IPS-15b (cell line): ENCODE measurements at regions not wholly inside any gene's neighbourhood (a gene's known extent, or its start where the extent isn't known, plus 50 kb on each side); places are given as distances from the start of the nearest gene placed in this dataset.
"Not testable (repeated sequence)": the region's sequence is repeated elsewhere in the genome, so short reads cannot be mapped to it uniquely, and the experiment has no call there.

ENCODE experiments used
- H3K27me3 ChIP-seq: one replicate; pipeline ENCODE4 v1.6.1; 2013; ENCODE audit warnings: low read length; ENCODE audit not compliant: control insufficient read depth, insufficient read depth
- H3K36me3 ChIP-seq: one replicate; pipeline ENCODE4 v1.6.1; 2013; ENCODE audit warnings: low read length; ENCODE audit not compliant: control insufficient read depth, insufficient read depth
- H3K4me1 ChIP-seq: one replicate; pipeline ENCODE4 v1.6.1; 2013; ENCODE audit warnings: mild to moderate bottlenecking, low read length; ENCODE audit not compliant: control insufficient read depth, insufficient read depth
- H3K4me3 ChIP-seq: one replicate; pipeline ENCODE4 v1.5.1; 2013; ENCODE audit warnings: low read depth, low read length
- H3K9ac ChIP-seq: one replicate; pipeline ENCODE4 v1.6.1; 2013; ENCODE audit warnings: low read depth, mild to moderate bottlenecking, low read length
- H3K9me3 ChIP-seq: one replicate; pipeline ENCODE4 v1.6.1; 2013; ENCODE audit warnings: mild to moderate bottlenecking, low read length; ENCODE audit not compliant: control insufficient read depth, insufficient read depth

GRCh38 chr3:127419182-127419581, 131.3 kb upstream of the PRR20G start:
- H3K27me3 ChIP-seq = no peaks in the 10 kb centered on the region

GRCh38 chr3:127418560-127419147, 130.8 kb upstream of the PRR20G start:
- no peak overlapping the region for H3K4me3 ChIP-seq
- H3K27me3 ChIP-seq = no peaks in the 10 kb centered on the region
- H3K9me3 ChIP-seq = no peaks in the 10 kb centered on the region
- no peak overlapping the region for H3K9ac ChIP-seq
- H3K4me1 ChIP-seq = peaks cover 2% of the 10 kb centered on the region
- no peaks in the 10 kb centered on the region for H3K36me3 ChIP-seq

More at GRCh38 chr3:127419182-127419581, 131.3 kb upstream of the PRR20G start:
- H3K4me3 ChIP-seq = no peak overlapping the region
- H3K36me3 ChIP-seq = no peaks in the 10 kb centered on the region
- H3K9ac ChIP-seq = no peak overlapping the region
- peaks cover 2% of the 10 kb centered on the region for H3K4me1 ChIP-seq
- no peaks in the 10 kb centered on the region for H3K9me3 ChIP-seq

GRCh38 chr3:127417709-127418559, 130.1 kb upstream of the PRR20G start:
- Histone ChIP-seq H3K4me1 (peaks cover 2% of the 10 kb centered on the region), H3K9me3 (no peaks in the 10 kb centered on the region), H3K9ac (no peak overlapping the region), H3K4me3 (no peak overlapping the region), H3K27me3 (peaks cover 1% of the 10 kb centered on the region), H3K36me3 (no peaks in the 10 kb centered on the region)

- no peak overlapping the region for H3K9ac ChIP-seq
- no peaks in the 10 kb centered on the region for H3K9me3 ChIP-seq
- no peak overlapping the region for H3K4me3 ChIP-seq
- H3K4me1 ChIP-seq = peaks cover 8% of the 10 kb centered on the region
- H3K36me3 ChIP-seq = no peaks in the 10 kb centered on the region
- peaks cover 2% of the 10 kb centered on the region for H3K27me3 ChIP-seq
Observed at GRCh38 chr3:127413871-127414270, 126.0 kb upstream of the PRR20G start.

GRCh38 chr3:127413318-127413673, 125.5 kb upstream of the PRR20G start:
- peaks cover 2% of the 10 kb centered on the region for H3K27me3 ChIP-seq
- no peak overlapping the region for H3K4me3 ChIP-seq
- no peaks in the 10 kb centered on the region for H3K36me3 ChIP-seq
- H3K9me3 ChIP-seq = no peaks in the 10 kb centered on the region
- H3K4me1 ChIP-seq = peaks cover 5% of the 10 kb centered on the region
- no peak overlapping the region for H3K9ac ChIP-seq

- Histone ChIP-seq H3K4me3 (no peak overlapping the region), H3K27me3 (peaks cover 2% of the 10 kb centered on the region), H3K9ac (no peak overlapping the region), H3K4me1 (peaks cover 5% of the 10 kb centered on the region), H3K36me3 (no peaks in the 10 kb centered on the region), H3K9me3 (no peaks in the 10 kb centered on the region)
Observed at GRCh38 chr3:127412578-127413317, 124.9 kb upstream of the PRR20G start.

- H3K4me3 ChIP-seq, H3K36me3 ChIP-seq, H3K27me3 ChIP-seq, H3K4me1 ChIP-seq, H3K9ac ChIP-seq, H3K9me3 ChIP-seq: not testable (repeated sequence)
Observed at GRCh38 chr3:127411875-127412274, 124.0 kb upstream of the PRR20G start.

GRCh38 chr3:127411083-127411727, 123.4 kb upstream of the PRR20G start:
- Histone ChIP-seq H3K27me3 (peaks cover 2% of the 10 kb centered on the region), H3K4me3 (no peak overlapping the region), H3K4me1 (peaks cover 5% of the 10 kb centered on the region), H3K9ac (no peak overlapping the region), H3K36me3 (no peaks in the 10 kb centered on the region), H3K9me3 (no peaks in the 10 kb centered on the region)

- Histone ChIP-seq H3K9me3 (no peaks in the 10 kb centered on the region), H3K27me3 (peaks cover 2% of the 10 kb centered on the region), H3K9ac (no peak overlapping the region), H3K4me3 (no peak overlapping the region), H3K4me1 (peaks cover 5% of the 10 kb centered on the region), H3K36me3 (no peaks in the 10 kb centered on the region)
Observed at GRCh38 chr3:127410678-127411077, 122.8 kb upstream of the PRR20G start.

GRCh38 chr3:127410137-127410488, 122.3 kb upstream of the PRR20G start:
- Histone ChIP-seq H3K9me3 (no peaks in the 10 kb centered on the region), H3K36me3 (no peaks in the 10 kb centered on the region), H3K4me3 (no peak overlapping the region), H3K9ac (no peak overlapping the region), H3K4me1 (peaks cover 5% of the 10 kb centered on the region), H3K27me3 (peaks cover 2% of the 10 kb centered on the region)

GRCh38 chr3:127409421-127410136, 121.7 kb upstream of the PRR20G start:
- no peaks in the 10 kb centered on the region for H3K36me3 ChIP-seq
- H3K27me3 ChIP-seq = peaks cover 2% of the 10 kb centered on the region
- no peak overlapping the region for H3K9ac ChIP-seq
- H3K9me3 ChIP-seq = no peaks in the 10 kb centered on the region
- peaks cover 5% of the 10 kb centered on the region for H3K4me1 ChIP-seq
- H3K4me3 ChIP-seq = no peak overlapping the region
